HG03378 (cell line): ENCODE measurements at regions not wholly inside any gene's neighbourhood (a gene's known extent, or its start where the extent isn't known, plus 50 kb on each side); places are given as distances from the start of the nearest gene placed in this dataset.

ENCODE experiments used
- ATAC-seq: cut with Tn5 transposase; IDR thresholded peaks from one replicate; pipeline ENCODE4 v1.9.1; 2021; ENCODE audit warnings: mild to moderate bottlenecking, moderate library complexity; ENCODE audit not compliant: unreplicated experiment

- ATAC-seq = no peak
Measured at GRCh38 chr14:98229656-98230366, 1042.2 kb downstream of the BCL11B start.

- ATAC-seq = no peak
Measured at GRCh38 chr14:98230411-98230810, 1041.6 kb downstream of the BCL11B start.

GRCh38 chr14:98231210-98231609 lies 1040.8 kb downstream of the BCL11B start:
- no peak for ATAC-seq

GRCh38 chr14:98233656-98234055 lies 1038.3 kb downstream of the BCL11B start:
- no peak for ATAC-seq

- no peak for ATAC-seq
Measured at GRCh38 chr14:98234208-98234607, 1037.8 kb downstream of the BCL11B start.

GRCh38 chr14:98236314-98236713 lies 1035.7 kb downstream of the BCL11B start:
- ATAC-seq = no peak

GRCh38 chr14:98237939-98238338 lies 1034.1 kb downstream of the BCL11B start:
- no peak for ATAC-seq

GRCh38 chr14:98240376-98240775 lies 1031.6 kb downstream of the BCL11B start:
- ATAC-seq = no peak

- ATAC-seq = no peak
Measured at GRCh38 chr14:98242903-98243302, 1029.1 kb downstream of the BCL11B start.

GRCh38 chr14:98243332-98243731 lies 1028.7 kb downstream of the BCL11B start:
- no peak for ATAC-seq

- no peak for ATAC-seq
Measured at GRCh38 chr14:98244162-98244948, 1027.6 kb downstream of the BCL11B start.

GRCh38 chr14:98244966-98245569 lies 1026.9 kb downstream of the BCL11B start:
- no peak for ATAC-seq

- no peak for ATAC-seq
Measured at GRCh38 chr14:98249057-98249456, 1022.9 kb downstream of the BCL11B start.

GRCh38 chr14:98249476-98249875 lies 1022.5 kb downstream of the BCL11B start:
- no peak for ATAC-seq

GRCh38 chr14:98252820-98253219 lies 1019.2 kb downstream of the BCL11B start:
- ATAC-seq = no peak

GRCh38 chr14:98259881-98260280 lies 1012.1 kb downstream of the BCL11B start:
- no peak for ATAC-seq

- no peak for ATAC-seq
Measured at GRCh38 chr14:98262566-98262965, 1009.4 kb downstream of the BCL11B start.

- ATAC-seq = no peak
Measured at GRCh38 chr14:98269533-98269932, 1002.5 kb downstream of the BCL11B start.

- ATAC-seq = no peak
Measured at GRCh38 chr14:98270201-98270600, 1001.8 kb downstream of the BCL11B start.

- no peak for ATAC-seq
Measured at GRCh38 chr14:98274596-98274995, 997.4 kb downstream of the BCL11B start.

- no peak for ATAC-seq
Measured at GRCh38 chr14:98278800-98279199, 993.2 kb downstream of the BCL11B start.

- no peak for ATAC-seq
Measured at GRCh38 chr14:98280436-98280835, 991.6 kb downstream of the BCL11B start.
